Nucleus accumbens (tissue), 56 donors: ENCODE measurements at regions not wholly inside any gene's neighbourhood (a gene's known extent, or its start where the extent isn't known, plus 50 kb on each side); places are given as distances from the start of the nearest gene placed in this dataset.

Source experiments
- DNase-seq, 56 donors: peaks; one replicate each; lab custom pipeline; 2025; lab: John Stamatoyannopoulos, UW

DNA sequence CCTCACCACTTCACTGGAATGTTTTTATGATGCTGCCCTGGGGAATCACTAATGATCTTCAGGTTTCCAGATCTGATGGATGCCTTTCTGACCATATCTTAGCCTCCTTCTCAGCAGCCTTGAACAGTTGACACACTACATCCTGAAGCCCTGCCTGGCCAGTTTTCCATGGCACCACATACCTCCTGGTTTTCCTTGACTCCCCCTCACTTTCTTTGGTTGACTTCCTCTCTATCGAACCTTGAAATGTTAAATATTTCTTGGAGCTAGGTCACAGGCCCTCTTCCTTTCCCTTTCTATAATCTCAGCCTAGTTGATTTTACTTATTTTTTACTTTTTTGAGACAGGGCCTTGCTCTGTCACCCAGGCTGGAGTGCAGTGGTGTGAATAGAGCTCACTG lies 108.8 kb upstream of the CDK1 start:
- no peak for DNase-seq

DNA sequence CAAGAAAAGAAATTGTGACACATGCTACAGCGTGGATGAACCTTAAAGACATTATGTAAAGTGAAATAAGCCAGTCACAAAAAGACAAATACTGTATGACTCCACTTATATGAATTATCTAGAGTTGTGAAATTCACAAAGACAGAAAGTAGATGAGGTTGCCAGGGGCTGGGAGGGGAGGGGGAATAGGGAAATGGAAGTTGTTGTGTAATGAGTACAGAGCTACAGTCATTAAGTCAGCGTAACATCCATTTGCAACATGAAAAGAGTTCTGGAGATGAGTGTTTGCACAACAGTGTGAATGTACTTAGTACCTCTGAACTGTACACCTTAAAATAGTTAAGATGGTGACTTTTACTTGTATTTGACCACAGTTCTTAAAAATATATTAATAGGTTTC lies 112.1 kb upstream of the CDK1 start:
- DNase-seq: no peak

DNA sequence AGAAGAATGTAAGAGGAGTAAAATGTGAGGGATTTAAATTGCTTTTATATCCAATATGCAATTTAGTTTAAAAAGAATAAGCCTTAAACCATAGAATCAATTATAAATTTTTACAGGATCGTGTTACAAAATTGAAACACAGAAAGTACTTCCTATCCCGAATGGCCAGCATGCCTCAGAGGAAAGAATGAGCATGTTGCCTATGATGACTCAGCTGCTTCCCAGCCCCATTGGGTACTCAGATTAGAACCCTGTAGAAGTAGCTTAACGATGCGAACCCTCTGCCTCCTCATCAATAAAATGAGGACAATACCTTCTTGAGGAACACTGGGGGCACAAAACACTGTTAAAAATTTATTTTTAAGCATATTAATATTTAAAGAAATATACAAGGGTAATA lies 113.4 kb upstream of the CDK1 start:
- DNase-seq: no peak

DNA sequence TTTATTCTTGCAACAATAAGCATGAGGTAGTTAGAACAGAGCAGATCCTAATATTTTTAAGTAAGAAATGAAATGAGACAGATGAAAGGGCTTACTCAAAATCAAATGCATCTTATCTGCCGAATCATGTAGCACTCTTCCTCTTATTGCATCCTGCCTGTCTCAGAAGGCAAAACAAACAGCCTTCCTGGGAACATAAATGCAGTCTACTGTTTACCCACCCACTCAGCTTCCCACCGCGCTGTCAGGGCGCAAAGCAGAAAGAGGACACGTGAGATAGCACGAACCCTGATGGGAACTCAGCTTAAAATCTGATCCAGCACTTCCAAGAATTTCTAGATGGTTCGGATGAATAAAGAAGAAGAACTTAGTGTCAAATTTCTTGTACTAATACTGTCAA lies 114.4 kb upstream of the CDK1 start:
- peak in 1 of 56 donors; percentile 1 for DNase-seq

DNA sequence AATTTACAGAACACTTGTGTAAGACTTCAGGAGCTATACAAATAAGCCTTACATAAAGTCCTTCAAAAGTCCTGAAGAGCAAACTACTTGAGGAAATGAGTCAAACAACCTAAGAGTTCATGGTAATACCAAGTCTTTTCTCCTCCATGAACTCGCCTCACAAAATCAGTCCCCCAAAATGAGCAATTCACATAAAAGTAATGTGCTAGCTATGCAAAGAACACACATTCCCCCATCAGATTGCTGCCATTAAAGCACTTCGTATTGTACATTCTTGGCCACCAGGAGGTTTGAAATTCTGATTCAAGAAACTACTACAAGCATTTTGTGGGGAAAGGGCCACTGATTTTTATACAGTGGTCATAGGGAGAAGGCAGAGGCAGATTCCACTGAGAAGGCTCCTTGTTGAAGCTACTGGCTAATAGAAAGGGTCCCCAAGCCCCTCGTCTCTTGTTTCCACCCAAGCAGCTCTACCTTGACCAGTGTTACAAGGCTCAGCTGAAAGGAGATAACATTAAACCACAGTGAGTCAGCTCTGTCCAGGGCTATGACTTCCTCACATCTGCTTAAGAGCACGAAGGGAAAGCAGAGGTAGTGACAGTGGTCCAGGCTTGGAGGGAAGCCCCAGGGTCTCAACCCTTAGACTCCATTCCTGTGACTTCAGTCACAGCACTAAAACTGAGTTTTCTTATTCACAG lies 115.2 kb upstream of the CDK1 start:
- no peak for DNase-seq

DNA sequence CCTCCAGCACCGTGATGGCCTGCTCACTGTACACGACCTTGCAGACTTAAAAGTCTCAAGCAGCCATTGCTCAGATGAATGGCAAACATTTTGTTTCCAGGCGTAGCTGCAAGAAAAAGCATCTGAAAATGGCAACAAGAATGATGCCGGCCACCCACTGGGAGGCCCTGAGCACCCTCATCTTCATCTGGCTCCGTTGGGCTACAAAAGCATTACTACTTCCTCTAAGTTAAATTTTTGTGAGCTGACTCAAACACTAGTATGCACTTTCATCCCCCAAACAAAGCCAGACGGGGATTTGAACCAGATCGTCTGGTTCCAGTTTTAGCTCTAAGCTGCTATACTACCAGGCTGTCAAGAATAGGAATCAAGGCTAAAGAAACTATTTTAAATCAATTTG lies 116.6 kb upstream of the CDK1 start:
- DNase-seq: no peak

DNA sequence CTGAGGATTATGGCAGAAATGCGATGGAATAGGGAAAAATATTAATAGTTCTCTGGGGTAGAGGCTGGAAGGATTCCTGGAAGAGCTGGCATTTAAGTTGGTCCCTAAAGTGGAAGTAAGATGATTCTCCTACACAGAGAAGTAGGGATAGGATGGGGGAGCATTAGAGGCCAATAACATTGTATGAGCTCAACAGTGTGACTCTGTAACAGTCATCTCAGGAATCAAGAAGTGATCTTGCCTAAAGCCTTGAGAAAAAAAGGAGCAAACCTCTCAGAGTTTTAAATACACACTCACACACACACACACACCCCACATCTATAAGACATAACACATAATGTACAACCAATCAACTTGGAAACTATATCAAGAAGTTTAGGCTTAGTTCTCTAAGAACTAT lies 117.7 kb upstream of the CDK1 start:
- DNase-seq: no peak

DNA sequence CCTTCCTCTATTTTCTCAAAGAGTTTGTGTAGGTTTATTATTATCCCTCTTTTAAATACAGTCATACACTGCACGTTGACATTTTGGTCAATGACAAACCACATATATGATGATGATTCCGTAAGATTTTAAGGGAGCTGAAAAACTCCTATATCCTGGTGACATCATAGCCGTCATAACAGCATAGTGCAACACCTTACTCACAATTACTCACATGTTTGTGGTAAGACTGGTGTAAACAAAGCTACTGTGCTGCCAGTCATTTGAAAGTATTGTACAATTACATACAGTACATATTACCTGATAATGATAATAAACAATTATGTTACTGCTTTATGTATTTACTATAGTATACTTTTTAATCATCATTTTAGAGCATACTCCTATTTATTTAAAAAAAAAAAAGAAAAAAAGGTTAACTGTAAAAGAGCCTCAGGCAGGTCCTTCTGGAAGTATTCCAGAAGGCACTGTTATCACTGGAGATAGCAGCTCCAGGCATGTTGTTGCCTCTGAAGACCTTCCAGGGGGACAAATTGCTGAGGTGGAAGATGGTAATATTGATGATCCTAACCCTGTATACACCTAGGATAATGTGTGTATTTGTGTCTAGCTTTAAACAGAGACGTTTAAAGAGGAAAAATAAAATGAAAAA lies 123.3 kb upstream of the CDK1 start:
- DNase-seq: no peak

DNA sequence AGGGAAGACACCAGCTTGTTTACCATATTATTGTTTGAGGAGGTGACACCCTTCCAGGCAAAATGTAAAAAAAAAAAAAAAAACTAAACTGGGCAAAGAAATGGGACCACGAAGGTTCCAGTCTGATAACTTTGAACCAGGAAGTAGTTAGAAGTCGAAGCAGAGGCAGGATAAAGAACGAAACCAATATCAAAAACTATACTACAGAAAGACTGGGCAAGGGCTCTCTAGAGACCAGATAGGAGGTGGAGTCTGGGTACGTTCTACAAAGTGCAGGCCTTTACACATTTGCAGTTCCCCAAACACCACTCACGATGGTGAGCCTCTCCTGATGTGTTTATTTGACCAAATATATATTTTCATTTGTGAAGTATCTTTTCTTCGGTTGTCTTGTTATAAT lies 125.7 kb upstream of the CDK1 start:
- DNase-seq: no peak

DNA sequence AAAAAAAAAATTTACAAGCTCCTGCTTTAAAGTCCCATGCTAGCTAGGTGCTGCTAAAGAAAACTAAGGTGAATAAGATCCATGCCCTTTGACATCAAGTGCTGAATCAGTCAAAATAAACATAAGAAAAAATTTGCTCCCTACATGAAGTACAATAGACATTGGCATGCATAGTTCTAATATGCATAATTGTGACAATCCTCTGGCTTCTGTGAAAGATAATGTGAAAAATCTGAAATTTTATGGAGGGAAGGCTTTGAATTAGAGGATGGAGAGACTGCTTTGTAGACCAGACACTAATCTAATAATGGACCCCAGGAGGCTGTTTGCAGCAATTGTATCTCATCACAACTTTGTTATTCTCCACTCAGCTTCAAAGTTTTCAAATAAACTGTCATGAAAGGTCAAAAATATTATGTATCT lies 127.9 kb upstream of the CDK1 start:
- no peak for DNase-seq

DNA sequence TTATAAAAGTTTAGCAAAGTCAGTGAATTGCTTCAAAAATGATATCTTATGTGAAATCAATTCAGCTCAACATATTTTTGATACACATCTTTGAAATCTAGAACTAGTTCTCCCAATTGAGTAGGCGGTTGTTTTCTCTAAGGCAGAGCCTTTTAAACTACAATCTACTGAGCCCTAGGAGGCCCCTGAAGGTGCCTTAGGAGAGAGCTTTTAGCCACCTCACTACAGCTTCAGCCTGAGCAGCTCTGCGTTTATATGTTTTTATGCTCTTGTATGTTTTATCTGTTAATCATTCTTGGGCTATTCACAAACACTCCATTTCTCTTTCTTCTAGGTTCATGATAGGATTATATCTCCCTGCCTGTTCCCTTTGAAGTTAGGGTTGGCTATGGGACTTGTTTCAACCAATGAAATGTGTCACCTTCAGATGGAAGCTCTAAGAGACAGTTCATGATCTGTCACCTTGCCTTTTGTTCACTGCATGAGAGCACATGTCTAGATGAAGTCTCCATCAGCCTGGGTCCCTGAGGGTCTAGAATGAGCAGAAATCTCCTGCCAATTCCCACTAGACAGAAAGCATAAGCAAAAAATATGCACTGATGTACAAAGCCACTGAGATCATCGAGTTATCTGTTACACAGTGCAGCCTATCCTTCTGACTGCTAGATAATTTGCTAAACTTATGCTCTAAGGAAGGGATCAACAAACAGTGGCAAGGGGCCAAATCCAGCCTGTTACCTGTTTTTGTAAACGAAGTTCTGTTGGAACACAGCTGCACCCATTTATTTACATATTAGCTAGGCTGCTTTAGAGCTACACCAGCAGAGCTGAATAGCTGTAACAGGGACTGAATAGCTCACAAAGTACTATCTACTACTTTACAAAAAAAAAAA lies 128.5 kb upstream of the CDK1 start:
- no peak for DNase-seq

DNA sequence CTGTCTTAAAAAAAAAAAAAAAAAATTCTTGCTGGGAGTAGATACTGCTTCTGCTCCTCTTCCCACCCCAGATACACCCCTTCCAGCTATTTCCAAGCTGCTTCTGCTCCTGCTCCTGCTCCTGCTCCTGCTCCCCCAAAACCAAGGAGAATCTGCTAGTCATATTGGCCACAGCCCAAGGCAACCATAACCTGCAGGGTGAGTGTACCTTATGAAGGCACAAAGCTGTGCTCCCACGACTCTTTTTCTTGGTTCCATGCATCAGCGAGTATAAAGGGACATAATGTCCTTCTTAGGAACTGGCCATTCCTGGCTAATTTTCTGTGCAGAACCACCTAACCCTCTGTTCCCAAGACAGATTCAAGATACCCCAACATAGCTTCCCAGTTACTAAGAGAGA lies 129.5 kb upstream of the CDK1 start:
- DNase-seq: no peak

DNA sequence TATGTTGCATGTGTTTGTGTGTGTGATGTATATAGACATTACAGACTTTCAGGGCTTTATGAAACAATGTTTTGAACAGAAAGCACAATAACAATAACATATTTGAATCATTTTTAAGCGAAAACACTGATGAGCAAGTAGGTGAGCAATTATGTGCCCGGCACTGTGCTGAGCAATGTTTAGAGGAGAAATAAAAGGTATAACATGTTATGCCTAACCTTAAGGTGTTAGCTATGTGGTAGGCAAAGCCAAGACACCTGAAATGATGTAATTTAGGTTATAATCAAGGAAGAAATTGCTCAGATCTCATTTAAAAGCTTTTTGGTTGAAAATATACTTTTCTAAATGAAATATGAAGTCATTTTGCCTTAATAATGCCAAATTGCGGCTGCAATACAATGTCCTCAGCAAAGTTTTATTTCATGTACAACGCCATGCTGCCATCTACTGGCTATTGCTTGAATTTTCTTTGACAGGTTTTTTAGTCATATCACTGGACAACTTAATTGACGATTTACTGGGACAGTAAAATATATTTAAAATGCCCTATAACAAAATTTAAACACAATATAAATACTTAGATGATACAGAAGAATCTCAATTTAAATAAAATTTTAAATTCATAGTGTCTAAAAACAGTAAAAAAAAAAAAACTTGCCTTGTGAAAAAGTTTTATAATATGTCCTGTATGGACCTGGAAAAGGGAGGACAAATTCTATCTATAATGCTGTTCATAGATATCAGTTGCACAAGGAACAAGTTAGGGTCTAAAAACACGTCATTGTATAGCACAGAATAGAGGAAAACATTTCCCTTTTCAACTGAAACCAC lies 131.1 kb upstream of the CDK1 start:
- DNase-seq: peak in 13 of 56 donors; percentile 0 to 63 (median 16)

DNA sequence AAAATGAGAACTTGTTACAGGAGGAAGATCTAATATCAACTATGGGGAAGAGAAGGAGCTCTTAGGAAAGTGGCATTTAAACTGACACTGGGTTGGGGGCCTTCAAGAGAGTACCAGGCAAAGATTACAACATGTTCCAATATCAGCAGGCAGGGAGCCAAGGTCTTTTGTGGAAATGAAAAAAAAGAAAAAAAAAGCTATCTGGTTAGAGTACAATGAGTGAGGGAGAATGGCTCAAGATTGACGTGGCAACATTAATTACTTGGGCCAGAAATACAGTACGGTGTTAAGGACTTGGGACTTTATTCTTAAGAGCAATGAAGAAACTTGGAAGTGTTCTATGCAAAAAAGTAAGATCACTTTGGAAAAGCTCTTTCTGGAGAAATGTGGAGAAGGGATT lies 132.3 kb upstream of the CDK1 start:
- no peak for DNase-seq

DNA sequence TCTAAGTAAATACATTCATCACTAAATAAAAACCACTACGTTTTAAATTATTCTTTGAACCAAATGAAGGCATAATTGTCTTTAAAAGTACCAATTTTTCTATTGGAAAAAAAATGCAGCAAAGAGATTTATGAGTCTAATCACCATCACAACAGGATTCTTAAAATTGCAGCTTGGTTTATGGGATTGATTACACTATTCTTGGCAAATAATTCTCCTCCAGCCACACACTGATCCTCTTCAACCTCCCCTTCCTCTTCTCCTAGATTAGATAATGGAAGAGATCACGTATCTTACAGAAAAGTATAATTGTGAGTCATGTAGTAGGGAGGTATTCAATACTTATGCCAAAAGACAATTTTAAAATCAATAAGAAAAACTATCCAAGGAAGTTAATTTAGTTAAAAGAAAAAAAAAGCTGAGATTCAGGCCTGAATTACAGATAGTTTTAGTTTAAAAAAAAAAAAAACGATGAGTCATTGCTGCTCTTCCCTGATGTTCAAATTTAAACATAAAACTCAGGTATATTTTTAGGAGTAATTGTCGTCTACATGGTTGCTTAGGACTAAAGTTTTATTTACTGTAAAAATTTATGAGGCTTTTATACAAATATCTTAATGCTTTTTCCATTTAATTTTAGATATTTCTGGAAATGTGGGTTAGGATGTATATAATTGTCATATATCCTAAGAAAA lies 133.7 kb upstream of the CDK1 start:
- no peak for DNase-seq

DNA sequence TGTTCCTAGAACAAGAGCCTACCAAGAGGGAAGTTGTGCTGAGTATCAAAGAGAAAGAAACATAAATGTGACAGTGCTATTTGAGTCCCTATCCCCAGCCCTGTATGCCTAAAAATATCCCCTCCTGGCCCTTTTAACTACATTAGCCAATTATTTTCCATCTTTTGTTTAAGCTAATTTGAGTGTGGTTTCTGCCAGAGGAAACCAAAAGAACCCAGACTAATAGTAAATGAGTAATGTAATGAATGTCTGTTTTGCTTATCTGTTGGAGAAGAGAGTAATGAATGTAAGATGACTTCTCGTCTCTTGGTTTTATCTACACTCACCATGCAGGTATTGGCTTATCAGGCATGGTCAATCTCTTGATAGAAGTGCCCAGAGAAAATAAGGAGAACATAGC lies 134.4 kb upstream of the CDK1 start:
- no peak for DNase-seq

DNA sequence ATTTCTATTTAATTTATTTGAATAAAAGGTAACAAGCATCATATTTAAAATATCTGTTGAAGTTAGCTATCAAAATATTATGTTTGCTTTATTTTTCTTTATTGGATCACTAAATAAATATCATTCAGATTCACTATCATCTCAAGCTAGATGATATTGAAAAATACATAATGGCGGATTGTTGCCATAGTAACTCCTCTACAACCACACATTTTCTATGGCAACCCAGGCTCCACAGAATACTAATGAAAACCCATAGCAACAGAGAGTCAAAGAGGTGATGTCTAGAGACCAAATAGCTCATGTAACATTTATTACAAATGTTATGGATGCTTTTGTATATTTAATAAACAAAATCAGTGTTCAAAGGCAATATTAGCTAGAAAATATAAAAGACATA lies 148.9 kb upstream of the CDK1 start:
- peak in 2 of 56 donors; percentile 4 to 14 for DNase-seq

DNA sequence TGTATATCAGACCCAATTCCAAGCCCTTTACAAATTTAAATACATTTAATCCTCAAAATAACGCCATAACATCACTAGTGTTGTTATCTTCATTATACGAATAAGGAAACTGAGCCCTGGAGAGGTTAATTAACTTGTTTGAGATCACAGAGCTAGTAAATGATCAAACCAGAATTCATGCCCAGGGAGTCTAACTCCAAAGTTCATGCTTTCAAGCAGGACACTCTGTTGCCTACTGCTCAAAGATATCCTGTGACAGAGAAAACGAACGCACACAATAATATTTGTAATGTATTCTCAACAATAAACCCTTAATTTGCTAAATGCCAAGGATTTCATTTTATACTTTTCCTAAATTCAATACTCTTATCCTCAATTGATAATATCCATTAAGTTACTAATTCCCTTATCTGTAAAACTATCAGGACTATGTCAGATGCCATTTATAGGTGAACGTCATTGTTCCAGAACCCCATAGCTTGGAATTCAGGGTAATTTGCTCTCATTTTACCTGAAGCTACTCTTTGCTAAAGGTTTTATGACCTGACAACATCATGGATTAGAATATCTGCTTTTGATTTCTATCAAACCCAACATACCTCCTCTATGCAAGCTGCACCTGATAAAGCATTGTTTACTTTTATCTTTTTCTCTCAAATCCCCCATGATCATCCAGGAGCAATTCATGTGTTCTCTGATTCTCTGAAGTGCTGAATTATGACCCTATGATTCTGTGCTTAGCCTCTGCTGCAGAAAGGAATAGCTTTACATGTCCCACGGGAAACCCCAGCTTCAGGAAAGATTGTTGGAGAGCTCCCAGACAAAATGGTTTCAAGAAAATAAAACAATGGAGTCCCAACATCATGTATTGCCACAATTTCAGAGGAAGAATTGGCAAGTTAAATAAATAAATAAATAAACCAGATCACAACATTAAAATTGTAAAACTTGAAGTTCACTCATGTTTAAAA lies 150.2 kb upstream of the CDK1 start:
- no peak for DNase-seq

DNA sequence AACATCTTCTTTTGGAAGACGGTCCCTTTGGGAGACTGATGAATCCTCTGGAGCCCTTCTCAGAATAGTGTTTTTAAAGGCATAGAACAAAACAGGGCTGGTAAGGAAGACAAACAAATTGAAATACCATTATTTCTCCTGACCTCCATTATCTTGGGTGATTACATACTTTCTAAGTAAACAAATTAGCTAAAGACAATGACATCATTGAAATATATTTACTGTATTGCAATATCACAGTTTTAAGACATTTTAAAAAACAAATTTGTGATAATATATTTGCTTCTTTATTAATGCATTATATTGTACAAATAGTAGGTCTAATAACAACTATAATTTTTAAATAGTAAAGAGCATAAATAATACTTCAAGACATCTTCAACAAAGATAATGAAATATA lies 152.2 kb upstream of the CDK1 start:
- DNase-seq: no peak
